GM18508 (cell line): ENCODE measurements at regions not wholly inside any gene's neighbourhood (a gene's known extent, or its start where the extent isn't known, plus 50 kb on each side); places are given as distances from the start of the nearest gene placed in this dataset.

ENCODE experiments used
- ATAC-seq: cut with Tn5 transposase; IDR thresholded peaks from one replicate; pipeline ENCODE4 v1.9.1; 2021; ENCODE audit warnings: moderate number of reproducible peaks; ENCODE audit not compliant: insufficient read depth, unreplicated experiment

DNA sequence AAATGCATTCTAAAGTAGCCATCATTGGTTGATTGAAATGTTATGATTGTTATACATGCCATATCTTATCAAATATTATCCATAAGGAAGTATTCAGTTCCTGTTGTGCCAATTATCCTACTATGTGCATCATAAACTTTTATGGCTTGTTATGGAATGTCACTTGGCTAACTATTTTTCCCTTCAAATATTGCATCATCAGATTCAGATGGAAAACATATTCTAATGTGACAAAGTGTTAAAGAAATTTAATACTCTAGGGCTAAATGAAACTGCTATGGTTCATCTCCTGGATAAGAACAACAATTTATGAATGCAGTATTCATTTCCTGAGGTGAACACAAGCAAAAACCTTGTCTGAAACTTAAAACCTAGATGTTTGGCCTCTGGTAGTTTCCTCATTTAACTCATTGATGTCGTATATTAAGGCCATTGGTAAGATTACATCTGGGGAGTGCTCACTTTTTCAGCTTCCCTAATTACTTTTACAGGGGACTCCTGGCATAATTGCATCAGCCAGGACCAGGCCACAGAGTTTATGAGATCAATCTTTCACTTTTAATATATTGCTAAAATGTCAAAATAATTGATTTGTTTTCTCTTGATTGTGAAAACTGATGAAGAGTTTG lies 134.9 kb upstream of the CEP162 start:
- ATAC-seq: no peak

DNA sequence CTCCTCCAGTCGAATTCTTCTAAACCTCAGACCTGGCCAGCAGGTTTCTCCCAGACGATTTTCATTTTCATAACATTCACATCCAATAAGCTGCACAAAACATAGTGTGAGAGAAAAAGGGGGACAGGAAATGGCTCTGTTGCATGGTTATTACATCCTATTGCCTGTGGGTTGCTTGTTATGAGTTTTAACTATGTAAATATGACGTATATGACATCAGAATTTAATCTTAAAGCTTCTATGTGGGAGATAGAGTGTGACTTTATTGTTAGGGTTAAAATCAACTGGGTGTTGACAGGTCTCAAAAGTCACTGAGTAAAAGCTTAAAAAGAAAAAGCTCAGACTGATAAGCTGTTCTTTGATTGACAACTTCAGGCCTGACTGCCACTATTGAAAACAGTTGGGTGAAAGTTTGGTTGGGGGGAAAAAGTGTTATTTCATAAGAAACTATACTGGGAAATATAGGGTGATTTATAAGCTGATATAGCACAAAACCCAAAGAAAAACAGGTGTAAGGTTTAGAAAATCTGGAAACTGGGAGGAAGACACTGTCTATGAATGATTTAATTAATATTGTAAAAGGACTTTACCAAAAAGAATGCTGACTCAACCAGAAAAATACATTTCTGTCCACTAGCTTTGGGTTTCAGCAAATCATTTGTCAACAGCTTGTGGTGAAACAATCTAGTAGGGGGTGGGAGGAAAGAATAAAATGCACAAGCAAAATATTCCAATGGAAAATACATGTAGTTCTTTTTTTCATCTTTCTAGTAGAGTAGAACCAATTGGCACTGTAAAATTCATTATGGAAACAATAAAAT lies 134.1 kb upstream of the CEP162 start:
- no peak for ATAC-seq

DNA sequence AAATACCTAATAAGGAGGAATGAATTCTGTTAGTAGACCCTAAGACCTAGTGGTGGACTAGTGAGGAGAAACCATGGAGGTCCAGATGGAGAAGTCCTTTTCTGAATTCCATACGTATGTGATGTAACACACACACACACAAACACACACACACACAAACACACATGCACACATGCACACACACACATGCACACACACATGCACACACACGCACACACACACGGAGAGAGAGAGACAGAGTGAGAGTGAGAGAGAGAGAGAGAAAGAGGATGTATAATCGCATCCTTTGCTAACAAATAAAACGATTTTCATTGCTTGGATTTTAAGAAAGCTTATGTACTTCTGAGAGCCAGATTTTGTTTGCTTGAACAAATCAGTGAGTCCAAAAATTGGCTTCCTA lies 132.6 kb upstream of the CEP162 start:
- no peak for ATAC-seq

DNA sequence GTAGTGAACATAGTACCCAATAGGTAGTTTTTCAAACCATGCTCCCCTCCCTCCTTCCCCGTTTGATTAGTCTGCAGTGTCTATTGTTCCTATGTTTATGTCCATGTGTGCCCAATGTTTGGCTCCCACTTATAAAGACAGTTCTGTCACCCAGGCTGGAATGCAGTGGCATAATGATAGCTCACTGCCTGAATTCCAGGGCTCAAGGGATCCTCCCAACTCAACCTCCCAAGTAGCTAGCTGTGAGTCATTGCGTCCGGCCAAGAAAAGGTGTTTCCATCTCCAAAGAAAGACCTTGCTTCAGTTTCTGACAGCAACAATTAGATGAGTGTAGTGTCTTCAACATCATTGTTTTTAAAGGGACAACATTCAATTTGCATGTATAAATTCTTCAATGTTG lies 131.1 kb upstream of the CEP162 start:
- no peak for ATAC-seq

DNA sequence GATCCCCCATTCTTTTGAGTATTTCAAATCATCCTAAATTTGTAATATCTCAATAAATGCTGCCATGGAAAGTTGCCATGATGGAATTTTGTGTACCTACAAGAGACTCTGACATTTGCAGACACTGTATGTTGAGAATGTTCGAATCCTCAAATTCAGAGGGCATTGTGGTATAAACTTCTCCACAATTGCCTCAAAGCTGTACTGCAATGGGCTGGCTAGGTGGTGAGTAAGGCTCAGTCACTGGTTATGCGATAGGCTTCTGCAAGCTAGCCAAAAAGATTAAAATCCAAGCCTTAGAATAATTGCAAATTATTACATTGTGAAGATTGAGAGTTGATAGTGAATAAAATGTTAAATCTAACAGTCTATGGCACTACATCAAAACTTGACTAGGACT lies 130.2 kb upstream of the CEP162 start:
- ATAC-seq: no peak

DNA sequence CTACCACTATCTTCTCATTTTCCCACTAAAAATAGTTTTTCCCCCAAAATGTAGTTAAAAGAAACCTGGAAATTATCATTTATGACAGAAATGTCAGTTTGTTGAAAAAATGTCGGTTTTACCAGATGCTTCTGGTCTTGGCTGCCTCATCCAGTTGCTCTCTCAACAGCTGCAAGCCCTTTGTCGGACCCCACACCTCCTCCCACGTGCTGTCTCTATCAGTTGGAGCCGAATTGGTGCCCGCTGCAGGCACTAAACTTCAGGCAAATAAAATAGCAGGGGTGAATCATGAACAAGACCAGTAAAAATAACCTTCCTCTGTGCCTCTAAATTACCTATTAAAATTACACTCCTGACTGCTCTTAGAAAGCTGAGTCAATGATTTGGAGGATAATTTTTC lies 129.5 kb upstream of the CEP162 start:
- ATAC-seq: no peak

DNA sequence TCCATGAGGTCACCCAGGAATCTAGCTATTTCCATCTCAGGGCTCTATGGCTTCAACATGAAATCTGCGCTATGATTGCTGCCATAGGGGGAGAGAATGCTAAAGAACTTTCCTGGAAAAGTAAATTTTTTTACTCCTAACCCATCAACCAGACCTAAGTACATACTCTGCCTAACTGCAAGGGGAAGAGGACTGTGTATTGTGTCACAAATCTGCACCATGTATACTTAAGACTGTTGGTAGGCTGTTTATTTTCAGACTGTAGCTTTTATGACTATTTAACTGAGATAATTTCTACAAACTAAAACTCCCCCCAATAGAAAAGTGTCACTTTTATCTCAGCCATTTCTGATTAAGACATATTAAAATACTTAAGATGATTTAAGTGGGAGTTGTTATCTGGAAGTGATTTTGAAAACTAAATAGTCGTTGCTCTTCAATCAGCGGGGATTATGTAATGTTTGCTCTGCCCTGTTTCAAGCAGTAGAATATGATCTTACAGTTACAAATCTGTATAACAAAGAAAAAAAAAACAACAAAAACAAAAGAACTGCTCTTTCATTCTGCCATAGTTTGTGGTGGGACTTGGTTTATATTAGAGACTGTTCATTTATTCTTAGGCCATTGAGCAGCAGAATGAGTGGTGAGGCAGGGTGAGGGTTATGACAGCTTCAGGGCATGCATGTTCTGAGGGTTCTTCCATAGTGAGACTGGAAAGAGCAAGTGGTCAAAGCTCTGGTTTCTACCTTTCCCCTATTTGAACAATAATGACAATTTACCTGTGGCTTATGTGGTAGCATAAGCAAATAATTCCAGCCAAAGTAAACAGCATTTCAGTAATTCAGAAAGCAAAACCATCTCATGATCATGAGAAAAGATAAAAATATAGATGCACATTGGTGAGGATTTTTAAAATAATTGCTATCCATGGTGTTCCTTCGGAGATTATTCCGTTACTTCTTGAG lies 126.3 kb upstream of the CEP162 start:
- ATAC-seq: no peak

DNA sequence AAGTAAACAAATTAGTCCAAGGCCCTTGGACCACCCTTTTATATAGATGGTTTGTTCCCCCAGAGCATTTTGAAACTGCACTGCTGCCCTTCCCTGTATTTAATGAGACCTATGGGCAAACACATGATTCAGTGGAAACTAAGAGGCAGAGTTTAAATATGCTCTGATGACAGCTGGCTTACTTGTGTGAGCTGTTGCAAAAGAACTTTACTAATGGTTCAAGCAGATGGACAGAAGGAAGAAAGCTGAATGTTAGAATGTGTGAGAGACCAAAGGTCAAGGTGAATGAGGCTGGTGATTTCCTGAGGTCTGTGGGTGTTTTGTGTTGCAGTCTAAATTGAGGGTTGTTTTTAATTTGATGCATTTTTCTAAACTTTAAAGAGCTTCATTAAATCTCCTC lies 123.0 kb upstream of the CEP162 start:
- ATAC-seq: no peak

DNA sequence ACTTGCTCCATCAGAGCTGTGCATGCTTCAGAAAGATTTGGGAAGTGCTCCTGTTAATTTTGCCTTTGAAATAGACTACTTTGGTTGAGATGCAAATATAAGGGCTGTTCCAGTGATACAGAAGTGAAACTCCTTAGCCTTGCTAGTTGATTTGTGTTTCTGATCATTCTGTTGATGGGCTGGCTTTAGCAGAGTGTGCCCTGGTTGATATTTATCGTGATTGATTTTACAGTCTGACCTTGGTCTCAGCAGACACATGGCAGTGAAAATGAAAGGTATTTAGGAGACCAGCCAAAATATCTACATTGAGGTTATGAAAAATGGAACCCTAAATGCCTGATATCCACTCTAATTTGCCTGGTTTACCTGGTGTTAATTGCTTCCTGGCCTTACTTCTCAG lies 122.1 kb upstream of the CEP162 start:
- ATAC-seq: no peak

DNA sequence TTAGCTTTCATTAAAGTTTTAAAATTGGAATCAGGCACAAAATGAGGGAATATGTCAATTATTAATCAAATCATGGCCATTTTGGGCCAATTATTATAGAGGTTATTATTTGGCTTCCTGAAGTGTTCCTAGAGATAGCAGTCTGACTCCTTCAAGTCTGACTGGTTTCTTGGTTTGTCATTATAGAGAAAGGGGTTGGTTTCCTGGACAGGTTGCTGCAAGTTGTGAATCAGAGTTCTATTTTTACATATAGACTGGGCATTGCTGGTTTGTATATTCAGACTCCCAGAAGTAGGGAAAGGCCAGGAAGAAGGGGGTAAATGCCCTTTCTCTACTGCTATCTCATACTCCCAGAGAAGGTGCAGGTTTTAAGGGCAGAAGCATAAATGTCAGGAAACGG lies 121.4 kb upstream of the CEP162 start:
- no peak for ATAC-seq

DNA sequence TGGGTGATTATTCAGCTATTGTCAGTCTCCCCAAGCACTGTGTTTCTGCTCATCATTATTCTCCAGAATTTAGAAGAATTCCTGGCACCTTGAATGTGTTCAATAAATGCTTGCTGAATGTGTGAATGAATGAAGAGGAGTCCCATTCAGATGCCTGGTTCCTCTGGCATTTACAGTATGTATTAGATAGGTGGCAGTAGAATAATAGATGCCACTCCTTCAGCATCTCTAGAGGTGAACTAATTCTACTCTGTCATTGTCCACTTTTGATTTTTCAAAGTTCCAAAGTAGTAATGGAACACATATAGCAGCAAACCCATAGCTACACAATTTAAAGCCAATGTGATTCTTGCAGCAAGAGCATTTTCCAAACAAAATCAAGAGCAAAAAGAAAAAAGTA lies 118.9 kb upstream of the CEP162 start:
- no peak for ATAC-seq

DNA sequence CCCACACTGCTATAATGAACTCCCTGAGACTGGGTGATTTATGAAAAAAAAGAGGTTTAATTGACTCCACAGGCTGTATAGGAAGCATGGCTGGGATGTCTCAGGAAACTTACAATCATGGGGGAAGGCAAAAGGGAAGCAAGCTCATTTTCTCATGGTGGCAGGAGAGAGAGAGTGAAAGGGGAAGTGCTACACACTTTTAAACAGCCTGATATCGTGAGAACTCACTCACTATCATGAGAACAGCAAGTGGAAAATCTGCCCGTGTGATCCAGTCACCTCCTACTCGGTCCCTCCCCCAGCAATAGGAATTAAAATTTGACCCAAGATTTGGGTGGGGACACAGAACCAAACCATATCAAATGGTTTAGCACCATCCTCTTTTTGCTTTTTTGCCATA lies 116.6 kb upstream of the CEP162 start:
- ATAC-seq: no peak

DNA sequence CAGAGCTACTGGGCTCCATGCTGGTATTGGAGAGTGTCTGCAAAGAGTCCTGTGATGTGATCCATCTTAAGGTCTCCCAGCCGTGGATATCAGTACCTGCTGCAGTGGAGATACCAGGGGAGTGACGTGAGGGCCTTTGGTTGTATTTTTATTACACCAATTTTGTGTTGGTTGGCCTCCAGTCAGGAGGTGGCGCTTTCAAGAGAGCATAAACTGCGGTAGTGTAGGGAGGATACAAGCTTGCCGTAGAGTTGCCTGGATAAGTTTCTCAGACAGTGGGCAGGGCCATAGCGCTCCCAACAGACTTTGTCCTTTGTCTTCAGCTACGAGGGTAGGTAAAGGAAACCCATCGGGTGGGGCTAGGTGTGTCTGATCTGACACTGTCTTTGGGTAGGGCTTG lies 113.0 kb upstream of the CEP162 start:
- ATAC-seq: no peak

DNA sequence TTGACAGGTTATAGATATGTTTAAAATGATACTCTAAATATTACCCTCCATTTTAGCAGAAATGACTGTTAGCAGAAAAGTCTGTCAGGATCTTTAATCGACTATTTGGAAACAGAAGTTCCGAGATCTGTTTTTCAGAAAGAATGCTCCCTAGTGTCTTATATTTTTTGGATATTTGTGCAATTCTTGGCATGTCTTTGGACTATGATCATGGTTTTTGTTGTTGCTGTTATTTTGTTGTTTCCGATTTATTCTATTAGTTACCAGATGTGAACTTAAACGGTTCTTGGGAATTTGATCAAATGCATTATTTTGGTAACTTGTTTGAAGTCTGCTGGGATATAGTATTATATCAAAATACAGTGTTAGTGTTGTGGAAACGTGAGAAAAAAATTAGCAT lies 106.4 kb upstream of the CEP162 start:
- no peak for ATAC-seq

DNA sequence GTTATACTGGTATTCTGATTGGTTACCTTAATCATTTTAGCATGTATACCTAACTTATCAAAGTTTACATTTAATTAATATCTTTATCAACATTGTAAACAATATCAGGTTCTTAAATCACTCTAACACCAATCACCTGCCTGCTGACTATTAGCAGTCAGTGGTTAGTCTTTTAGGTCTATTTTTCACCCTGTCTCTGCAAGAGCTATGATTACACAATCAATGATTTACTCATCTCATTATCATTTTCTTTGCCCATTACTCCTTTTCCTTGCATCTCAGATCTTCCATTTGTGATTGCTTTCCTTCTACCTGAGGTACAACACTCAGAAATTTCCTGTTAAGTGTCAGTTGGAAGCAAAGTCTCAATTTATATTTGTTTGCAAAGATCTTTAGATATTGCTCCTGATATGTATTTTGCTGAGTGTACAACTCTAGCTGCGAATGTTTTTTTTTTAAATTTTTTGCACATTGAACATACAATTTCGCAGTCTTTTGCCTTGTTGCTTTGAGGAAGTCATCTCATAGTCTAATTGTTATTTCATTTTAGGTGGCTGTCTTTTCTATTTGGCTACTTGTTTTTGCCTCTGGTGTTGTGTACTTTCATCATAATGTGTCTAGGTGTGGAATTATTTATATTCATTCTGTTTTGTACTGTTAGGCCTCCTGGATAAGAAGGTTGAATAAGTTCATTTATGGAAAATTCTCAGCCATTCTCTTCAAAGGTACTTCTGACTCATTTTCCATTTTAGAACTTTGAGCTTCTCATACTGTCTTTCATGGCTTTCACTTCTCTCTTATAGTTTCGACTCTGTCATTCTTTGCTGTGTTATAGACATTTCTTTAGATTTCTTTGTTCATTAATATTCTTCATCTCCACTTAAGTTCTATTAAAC lies 104.9 kb upstream of the CEP162 start:
- peak; percentile 91 for ATAC-seq

DNA sequence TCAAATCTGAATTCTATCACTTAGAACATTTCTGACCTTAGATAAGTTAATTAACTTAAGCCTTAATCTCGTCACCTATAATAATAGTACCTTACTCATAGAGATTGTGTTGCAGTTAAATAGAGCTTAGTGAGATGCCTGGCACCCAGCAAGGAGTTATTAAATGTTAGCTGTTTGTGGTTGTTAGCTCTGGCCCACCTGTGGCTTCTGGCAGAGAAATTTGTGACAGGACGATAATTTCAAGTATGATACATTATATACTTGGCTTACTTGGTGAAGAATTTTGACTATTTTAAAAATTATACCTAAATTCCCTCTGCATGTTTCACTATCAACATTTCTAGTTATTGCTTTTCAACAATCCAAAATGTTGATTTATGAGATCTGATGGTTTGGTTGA lies 102.9 kb upstream of the CEP162 start:
- no peak for ATAC-seq

DNA sequence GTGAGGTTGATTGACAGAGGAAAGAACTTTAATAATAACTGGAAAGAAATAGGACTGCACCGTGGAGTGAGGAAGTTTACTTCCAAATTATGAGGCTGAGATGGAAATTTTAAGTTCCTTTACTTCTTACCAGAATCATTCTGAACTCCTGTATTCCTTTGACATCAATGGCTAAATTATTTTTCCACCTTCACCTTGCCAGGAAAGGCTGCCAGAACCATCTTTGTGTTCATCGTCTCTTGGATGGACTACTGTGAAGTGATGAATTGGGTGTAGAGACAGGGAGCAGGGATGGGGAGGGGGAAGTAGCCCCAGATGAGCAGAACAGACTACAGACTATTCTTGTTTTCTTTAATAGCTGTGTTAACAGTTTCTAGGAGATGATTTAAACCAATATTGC lies 102.1 kb upstream of the CEP162 start:
- ATAC-seq: no peak

DNA sequence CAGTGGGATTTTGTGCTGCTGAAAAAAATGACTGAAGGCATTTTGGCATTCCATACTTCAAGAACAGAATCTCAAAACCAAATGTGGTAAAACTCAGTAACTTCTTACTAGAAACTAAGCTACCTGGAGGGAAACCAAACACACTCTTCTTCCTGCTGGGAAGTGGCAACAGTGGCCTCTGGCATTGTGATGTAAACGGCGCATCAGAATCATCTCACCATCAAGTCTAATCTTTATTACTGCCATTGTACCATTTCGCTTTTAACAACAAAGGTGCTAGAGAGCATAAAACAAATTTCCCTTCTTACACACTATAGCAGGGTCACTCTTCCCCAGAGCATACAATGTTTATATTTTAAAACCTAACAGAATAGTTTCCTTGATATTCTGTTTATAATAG lies 101.6 kb upstream of the CEP162 start:
- no peak for ATAC-seq

DNA sequence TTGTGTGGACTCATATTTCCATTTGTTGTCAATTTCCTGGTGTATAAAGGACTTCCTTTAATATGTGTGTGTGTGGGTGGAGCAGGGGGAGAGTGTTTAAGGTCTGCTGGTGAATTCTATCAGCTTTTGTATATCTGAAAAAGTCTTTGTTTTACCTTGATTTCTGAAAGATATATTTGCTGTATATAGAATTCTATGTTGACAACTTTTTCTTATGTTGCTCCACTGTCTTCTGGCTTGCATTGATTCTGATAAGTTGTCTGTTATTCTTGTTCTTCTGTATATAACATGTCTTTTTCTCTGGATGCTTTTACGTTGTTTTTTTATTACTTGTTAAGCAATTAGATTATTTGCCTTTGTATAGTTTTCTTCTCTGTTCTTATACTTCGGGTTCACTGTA lies 90.0 kb upstream of the CEP162 start:
- ATAC-seq: no peak

DNA sequence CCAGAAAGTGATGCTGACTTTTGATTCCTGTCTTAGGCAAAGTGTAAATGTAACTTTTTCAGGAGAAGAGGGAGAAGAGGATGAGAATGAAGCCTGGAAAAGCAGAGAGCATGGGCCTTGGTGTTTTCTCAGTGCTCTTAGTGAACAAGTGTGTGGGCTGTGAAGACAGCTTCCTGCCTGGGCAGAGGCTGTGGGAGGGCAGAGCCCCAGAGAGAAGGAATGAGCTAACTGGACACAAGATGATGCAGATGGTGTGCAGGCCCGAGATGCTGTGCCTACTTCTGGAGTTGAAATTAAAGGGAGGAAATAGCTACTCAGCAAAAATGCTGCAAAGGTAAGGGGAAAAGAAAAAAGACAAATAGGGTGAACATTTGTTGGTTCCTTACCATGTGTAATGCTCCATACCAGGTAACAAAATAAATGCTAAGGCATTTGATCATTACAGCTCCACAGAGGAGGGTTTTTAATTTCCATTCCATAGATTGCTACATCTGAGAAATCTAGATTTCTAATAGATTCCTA lies 87.0 kb upstream of the CEP162 start:
- no peak for ATAC-seq
